GM10248 (cell line): ENCODE measurements at regions not wholly inside any gene's neighbourhood (a gene's known extent, or its start where the extent isn't known, plus 50 kb on each side); places are given as distances from the start of the nearest gene placed in this dataset.

ENCODE experiments used
- CTCF ChIA-PET: fragments of 300-600 bp; sonication (Branson Sonifier 250); formaldehyde crosslinking; extraction: SDS; loops from one replicate; lab custom pipeline; 2021; ENCODE audit warnings: antibody characterized with exemption; lab: Yijun Ruan, JAX
- POLR2A ChIA-PET: fragments of 350-650 bp; sonication (Branson Sonifier 250); formaldehyde crosslinking; extraction: SDS; loops from one replicate; lab custom pipeline; 2020; ENCODE audit warnings: antibody characterized with exemption; lab: Yijun Ruan, JAX
- DNase-seq: peaks from one replicate; pipeline ENCODE4 v3.0.0; 2012; ENCODE audit errors: extremely low spot score
- TF ChIP-seq, protein P1 (sequence below): IDR thresholded peaks from 2 replicates; pipeline ENCODE4 v1.5.1; 2012; ENCODE audit warnings: mild to moderate bottlenecking, low read depth; ENCODE audit errors: extremely low read depth, missing control alignments, control extremely low read depth

DNA sequence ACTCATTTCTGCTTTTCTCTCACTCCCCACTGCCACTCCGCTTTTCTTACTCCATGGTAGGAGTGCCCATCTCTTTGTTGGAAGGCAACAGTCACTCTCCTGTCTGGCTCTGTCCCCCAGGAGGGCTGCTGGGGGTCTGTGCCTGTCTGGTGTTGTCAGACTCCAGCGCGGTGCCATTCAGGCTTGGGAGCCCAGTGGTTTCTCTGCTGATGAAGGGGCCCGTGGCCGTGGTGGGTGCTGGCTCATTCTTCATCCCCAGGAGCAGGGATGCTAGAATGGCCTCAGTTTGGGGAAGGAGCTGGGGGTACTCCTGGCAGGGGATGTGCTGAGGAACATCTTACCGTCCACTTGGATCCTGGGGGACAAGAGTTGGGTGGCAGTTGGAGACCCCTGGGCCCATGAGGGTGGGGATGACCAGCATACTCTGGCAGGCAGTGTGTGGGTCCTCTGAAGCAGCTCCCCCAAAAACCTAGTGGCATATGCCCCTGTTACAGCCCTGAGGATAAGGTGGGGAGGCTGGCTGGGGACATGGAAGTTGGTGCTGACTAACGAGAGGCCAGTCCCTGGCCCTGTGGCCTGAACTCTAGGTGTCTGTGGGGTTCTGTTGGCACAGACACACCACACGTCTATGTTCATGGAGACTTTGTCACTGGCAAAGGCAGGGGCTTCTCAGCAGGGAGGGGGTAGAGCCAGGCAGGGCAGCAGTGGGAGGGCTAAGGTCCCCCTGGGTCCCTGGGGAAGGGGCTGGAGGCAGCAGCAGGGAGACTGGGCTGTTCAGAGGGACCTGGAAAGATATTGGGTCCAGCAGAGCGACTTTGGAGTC is 102.8 kb upstream of the RET start:
- POLR2A ChIA-PET = no interaction called here
- CTCF ChIA-PET = interaction anchor here (0.6 to 1.3 kb wide), 2 partner anchors 13 to 37 kb away, joined by 3 read pairs; no protein-coding TSS in a partner anchor
- DNase-seq = no peak
- TF ChIP-seq, protein P1, sequence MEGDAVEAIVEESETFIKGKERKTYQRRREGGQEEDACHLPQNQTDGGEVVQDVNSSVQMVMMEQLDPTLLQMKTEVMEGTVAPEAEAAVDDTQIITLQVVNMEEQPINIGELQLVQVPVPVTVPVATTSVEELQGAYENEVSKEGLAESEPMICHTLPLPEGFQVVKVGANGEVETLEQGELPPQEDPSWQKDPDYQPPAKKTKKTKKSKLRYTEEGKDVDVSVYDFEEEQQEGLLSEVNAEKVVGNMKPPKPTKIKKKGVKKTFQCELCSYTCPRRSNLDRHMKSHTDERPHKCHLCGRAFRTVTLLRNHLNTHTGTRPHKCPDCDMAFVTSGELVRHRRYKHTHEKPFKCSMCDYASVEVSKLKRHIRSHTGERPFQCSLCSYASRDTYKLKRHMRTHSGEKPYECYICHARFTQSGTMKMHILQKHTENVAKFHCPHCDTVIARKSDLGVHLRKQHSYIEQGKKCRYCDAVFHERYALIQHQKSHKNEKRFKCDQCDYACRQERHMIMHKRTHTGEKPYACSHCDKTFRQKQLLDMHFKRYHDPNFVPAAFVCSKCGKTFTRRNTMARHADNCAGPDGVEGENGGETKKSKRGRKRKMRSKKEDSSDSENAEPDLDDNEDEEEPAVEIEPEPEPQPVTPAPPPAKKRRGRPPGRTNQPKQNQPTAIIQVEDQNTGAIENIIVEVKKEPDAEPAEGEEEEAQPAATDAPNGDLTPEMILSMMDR = no peak

DNA sequence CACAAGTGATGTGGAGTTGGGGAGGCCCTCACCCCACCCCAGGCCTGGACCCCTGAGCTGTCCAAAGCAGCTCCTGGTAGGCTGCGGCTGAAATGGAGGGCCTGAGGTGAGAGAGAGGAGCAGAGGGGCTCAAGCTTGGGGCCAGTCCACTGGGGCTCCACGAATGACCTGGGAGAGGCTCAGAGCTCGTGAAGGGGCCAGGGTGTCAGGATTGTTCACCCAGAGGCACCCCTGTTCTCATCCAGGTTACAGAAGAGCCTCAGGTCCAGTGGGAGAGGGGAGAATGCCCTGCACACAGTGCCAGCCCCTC is 102.2 kb upstream of the RET start:
- no peak for DNase-seq
- ChIA-PET CTCF (interaction anchor here (0.6 to 1.3 kb wide), 2 partner anchors 14 to 38 kb away, joined by 3 read pairs; no protein-coding TSS in a partner anchor), POLR2A (no interaction called here)
- TF ChIP-seq, protein P1 = no peak

DNA sequence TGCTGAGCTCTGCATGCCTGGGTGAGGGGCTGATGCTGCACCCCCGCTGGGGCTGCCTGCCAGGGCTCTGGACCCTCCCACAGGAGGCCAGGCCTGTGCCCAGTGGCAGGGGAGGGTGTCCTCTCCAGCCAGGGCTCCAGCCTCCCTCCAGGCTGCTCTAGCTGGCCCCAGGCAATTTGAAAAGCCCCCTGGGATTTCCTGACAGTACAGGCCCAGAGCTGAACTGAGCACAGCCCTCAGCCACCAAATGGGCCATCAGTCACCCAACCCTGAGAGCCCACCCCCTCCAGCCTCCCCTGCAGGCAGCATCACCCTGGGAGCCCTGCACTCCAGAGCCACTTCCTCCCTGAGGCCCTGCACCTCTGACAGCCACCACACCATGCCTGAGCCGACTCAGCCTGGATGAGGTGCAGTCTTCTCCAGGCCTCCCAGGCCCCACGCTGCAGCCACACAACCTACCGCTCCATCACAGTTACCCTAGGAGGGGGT is 101.8 kb upstream of the RET start:
- CTCF ChIA-PET = no interaction called here
- no peak for DNase-seq
- POLR2A ChIA-PET = no interaction called here
- TF ChIP-seq, protein P1 = no peak

DNA sequence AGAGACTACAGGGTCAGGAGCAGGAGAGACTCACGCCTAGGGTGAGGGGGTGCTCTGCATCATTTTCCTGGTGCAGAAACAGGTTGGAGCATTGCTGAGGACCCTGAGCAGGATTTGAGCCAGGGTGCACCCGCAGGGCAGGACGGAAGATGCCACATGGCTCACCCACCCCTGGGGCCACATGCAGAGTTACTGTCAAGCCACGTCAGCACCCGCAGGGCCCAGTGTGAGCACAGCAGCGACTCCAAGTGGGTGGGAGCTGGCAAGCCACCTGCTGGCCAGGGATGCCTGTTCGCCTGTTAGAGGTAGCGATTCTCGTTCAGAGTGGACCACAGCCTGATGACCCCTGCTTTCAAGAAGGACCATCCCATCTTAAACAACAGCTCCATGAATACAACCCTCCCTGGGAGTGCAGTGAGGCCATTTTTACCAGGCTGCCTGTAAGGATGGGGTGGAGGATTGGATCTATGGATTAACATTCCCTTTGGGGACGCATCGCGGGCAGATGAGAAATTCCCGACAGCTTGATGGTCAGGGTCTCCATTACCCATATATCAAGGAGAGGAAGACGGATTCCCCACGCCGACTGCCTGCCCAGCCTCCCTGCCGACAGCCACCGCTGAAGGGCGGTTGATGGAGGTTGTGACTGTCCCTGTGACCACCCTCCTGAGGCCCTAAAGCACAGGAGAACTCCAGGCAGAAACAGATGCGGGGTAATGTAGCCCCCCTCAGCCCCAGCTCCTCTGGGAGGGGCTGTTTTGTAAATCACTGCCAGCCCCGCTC is 101.1 kb upstream of the RET start:
- TF ChIP-seq, protein P1 = no peak
- ChIA-PET POLR2A (no interaction called here), CTCF (no interaction called here)
- DNase-seq = no peak

DNA sequence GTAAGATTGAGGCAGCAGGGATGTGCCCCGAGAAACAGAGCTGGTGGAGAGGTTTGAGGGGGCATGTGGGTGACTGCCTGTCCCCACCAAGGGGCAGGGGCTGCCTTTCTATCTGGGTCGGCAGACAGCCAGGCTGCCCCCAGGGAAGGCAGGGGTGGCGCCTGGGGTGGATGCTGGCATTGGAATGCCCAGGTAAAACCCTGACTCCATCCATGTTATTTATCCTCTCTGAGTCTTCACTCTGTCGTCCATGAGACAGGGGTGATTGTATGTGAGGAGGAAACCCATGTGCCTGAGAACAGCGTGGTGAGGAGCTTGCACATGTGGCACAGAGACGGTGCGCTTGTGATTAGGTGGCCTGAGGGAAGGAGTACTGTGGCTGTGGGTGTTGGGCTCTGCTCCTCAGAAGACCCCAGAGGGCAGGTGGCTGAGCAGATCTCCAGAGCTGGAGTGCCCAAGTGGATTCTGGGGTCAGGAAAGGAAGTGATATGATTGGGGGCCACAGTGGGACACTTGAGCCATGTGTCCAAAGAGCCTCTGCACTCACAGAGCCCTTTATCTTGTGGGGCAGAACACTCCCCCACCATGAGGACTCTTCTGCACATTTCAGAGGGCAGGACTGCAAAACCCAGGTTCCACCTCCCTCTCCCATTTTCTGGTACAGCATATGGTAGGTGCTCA is 100.4 kb upstream of the RET start:
- TF ChIP-seq, protein P1 = no peak
- POLR2A ChIA-PET = no interaction called here
- DNase-seq = no peak
- CTCF ChIA-PET = interaction anchor here (1.4 kb wide), 1 partner anchor 13 kb away, joined by 3 read pairs; no protein-coding TSS in a partner anchor

DNA sequence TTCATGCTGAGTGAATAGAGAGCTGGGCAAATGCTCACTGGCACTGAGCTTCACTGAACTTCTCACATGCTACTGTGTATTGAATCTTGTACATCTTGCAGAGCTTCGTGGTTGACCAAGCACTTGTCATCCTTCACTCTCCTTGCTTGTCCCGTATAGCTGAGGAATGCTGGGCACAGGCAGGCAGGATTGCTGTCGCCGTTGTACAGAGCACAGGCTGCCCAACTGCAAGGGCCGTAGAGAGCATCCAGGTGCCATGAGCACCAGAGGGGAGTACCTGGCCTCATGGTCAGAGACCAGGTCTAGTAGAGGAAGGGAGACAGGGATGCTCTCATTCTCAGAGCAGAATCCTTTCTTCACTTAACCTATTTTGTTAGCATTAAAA is 99.8 kb upstream of the RET start:
- ChIA-PET CTCF (interaction anchor here (1.4 kb wide), 1 partner anchor 13 kb away, joined by 3 read pairs; no protein-coding TSS in a partner anchor), POLR2A (no interaction called here)
- DNase-seq = no peak
- TF ChIP-seq, protein P1 = no peak
